T-helper 17 cell (primary cell): ENCODE measurements at regions not wholly inside any gene's neighbourhood (a gene's known extent, or its start where the extent isn't known, plus 50 kb on each side); places are given as distances from the start of the nearest gene placed in this dataset.

Experiments
- ATAC-seq: fragments of 150-1000 bp; cut with Tn5 transposase; 2 replicates; pipeline ENCODE4 v1.10.0; 2021; ENCODE audit warnings: mild to moderate bottlenecking, moderate library complexity
- DNase-seq, 3 donors: peaks; one replicate each; pipeline versions ENCODE4 v3.0.0 to v3.0.0-alpha.2; 2020 to 2021
- H3K9me3 ChIP-seq: one replicate; pipeline ENCODE4 v1.7.0; 2013; ENCODE audit warnings: low read length, mild to moderate bottlenecking; ENCODE audit not compliant: control insufficient read depth, poor library complexity, severe bottlenecking
- H3K27ac Mint-ChIP-seq: one replicate; pipeline ENCODE4 v1.8.0; 2022; ENCODE audit warnings: mild to moderate bottlenecking, moderate library complexity, mixed read lengths
- H3K27me3 Mint-ChIP-seq: one replicate; pipeline ENCODE4 v1.8.0; 2022; ENCODE audit warnings: mixed read lengths
- H3K36me3 Mint-ChIP-seq: one replicate; pipeline ENCODE4 v1.8.0; 2022; ENCODE audit warnings: low read depth, mixed read lengths
- H3K4me1 Mint-ChIP-seq: one replicate; pipeline ENCODE4 v1.8.0; 2022; ENCODE audit warnings: mild to moderate bottlenecking, mixed read lengths
- H3K4me3 Mint-ChIP-seq: one replicate; pipeline ENCODE4 v1.8.0; 2022; ENCODE audit warnings: mild to moderate bottlenecking, moderate library complexity, mixed read lengths

- H3K9me3 ChIP-seq = no peaks in the 10 kb centered on the region
- no peaks in the 10 kb centered on the region for H3K36me3 Mint-ChIP-seq
- H3K4me3 Mint-ChIP-seq = no peak overlapping the region
- H3K4me1 Mint-ChIP-seq = no peaks in the 10 kb centered on the region
- H3K27me3 Mint-ChIP-seq = no peaks in the 10 kb centered on the region
- ATAC-seq (no peak), DNase-seq (no peak)
- H3K27ac Mint-ChIP-seq = no peak overlapping the region
Observed at GRCh38 chr9:106065579-106066214, 371.4 kb downstream of the TMEM38B start.

- Mint-ChIP-seq H3K4me1 (no peaks in the 10 kb centered on the region), H3K4me3 (no peak overlapping the region), H3K27me3 (no peaks in the 10 kb centered on the region), H3K27ac (no peak overlapping the region), H3K36me3 (no peaks in the 10 kb centered on the region)
- no peak for ATAC-seq
- no peak for DNase-seq
- H3K9me3 ChIP-seq = no peaks in the 10 kb centered on the region
Observed at GRCh38 chr9:106066940-106067524, 372.7 kb downstream of the TMEM38B start.

GRCh38 chr9:106069241-106069640 lies 374.9 kb downstream of the TMEM38B start:
- DNase-seq = no peak
- no peak for ATAC-seq
- Mint-ChIP-seq H3K27ac (no peak overlapping the region), H3K4me3 (no peak overlapping the region), H3K4me1 (no peaks in the 10 kb centered on the region), H3K27me3 (no peaks in the 10 kb centered on the region), H3K36me3 (no peaks in the 10 kb centered on the region)
- no peaks in the 10 kb centered on the region for H3K9me3 ChIP-seq

GRCh38 chr9:106072421-106072820 lies 378.1 kb downstream of the TMEM38B start:
- ATAC-seq = no peak
- Mint-ChIP-seq H3K4me3 (no peak overlapping the region), H3K4me1 (no peaks in the 10 kb centered on the region), H3K27ac (no peak overlapping the region), H3K27me3 (no peaks in the 10 kb centered on the region), H3K36me3 (no peaks in the 10 kb centered on the region)
- no peak for DNase-seq
- no peaks in the 10 kb centered on the region for H3K9me3 ChIP-seq

- no peak overlapping the region for H3K27ac Mint-ChIP-seq
- DNase-seq (no peak), ATAC-seq (no peak)
- H3K9me3 ChIP-seq = no peaks in the 10 kb centered on the region
- H3K36me3 Mint-ChIP-seq = no peaks in the 10 kb centered on the region
- H3K27me3 Mint-ChIP-seq = no peaks in the 10 kb centered on the region
- H3K4me3 Mint-ChIP-seq = no peak overlapping the region
- no peaks in the 10 kb centered on the region for H3K4me1 Mint-ChIP-seq
Observed at GRCh38 chr9:106074006-106074405, 379.7 kb downstream of the TMEM38B start.

GRCh38 chr9:106075236-106075959 lies 381.1 kb downstream of the TMEM38B start:
- H3K27ac Mint-ChIP-seq = no peak overlapping the region
- no peak for DNase-seq
- no peaks in the 10 kb centered on the region for H3K9me3 ChIP-seq
- no peak for ATAC-seq
- H3K36me3 Mint-ChIP-seq = no peaks in the 10 kb centered on the region
- no peaks in the 10 kb centered on the region for H3K4me1 Mint-ChIP-seq
- H3K4me3 Mint-ChIP-seq = no peak overlapping the region
- no peaks in the 10 kb centered on the region for H3K27me3 Mint-ChIP-seq

- H3K27ac Mint-ChIP-seq = no peak overlapping the region
- no peak overlapping the region for H3K4me3 Mint-ChIP-seq
- ATAC-seq = no peak
- H3K4me1 Mint-ChIP-seq = no peaks in the 10 kb centered on the region
- H3K27me3 Mint-ChIP-seq = no peaks in the 10 kb centered on the region
- H3K36me3 Mint-ChIP-seq = no peaks in the 10 kb centered on the region
- DNase-seq = no peak
- H3K9me3 ChIP-seq = no peaks in the 10 kb centered on the region
Observed at GRCh38 chr9:106075960-106076327, 381.6 kb downstream of the TMEM38B start.

GRCh38 chr9:106076711-106077110 lies 382.4 kb downstream of the TMEM38B start:
- ATAC-seq (no peak), DNase-seq (no peak)
- Mint-ChIP-seq H3K4me3 (no peak overlapping the region), H3K27me3 (no peaks in the 10 kb centered on the region), H3K27ac (no peak overlapping the region), H3K36me3 (no peaks in the 10 kb centered on the region), H3K4me1 (no peaks in the 10 kb centered on the region)
- no peaks in the 10 kb centered on the region for H3K9me3 ChIP-seq

GRCh38 chr9:106077731-106078130 lies 383.4 kb downstream of the TMEM38B start:
- no peaks in the 10 kb centered on the region for H3K4me1 Mint-ChIP-seq
- H3K27ac Mint-ChIP-seq = no peak overlapping the region
- no peaks in the 10 kb centered on the region for H3K36me3 Mint-ChIP-seq
- H3K27me3 Mint-ChIP-seq = no peaks in the 10 kb centered on the region
- DNase-seq (no peak), ATAC-seq (no peak)
- H3K9me3 ChIP-seq = no peaks in the 10 kb centered on the region
- no peak overlapping the region for H3K4me3 Mint-ChIP-seq

- no peak overlapping the region for H3K4me3 Mint-ChIP-seq
- H3K36me3 Mint-ChIP-seq = no peaks in the 10 kb centered on the region
- H3K27ac Mint-ChIP-seq = no peak overlapping the region
- H3K9me3 ChIP-seq = no peaks in the 10 kb centered on the region
- no peak for DNase-seq
- no peak for ATAC-seq
- no peaks in the 10 kb centered on the region for H3K4me1 Mint-ChIP-seq
- no peaks in the 10 kb centered on the region for H3K27me3 Mint-ChIP-seq
Observed at GRCh38 chr9:106082621-106083020, 388.3 kb downstream of the TMEM38B start.

GRCh38 chr9:106084702-106085101 lies 390.4 kb downstream of the TMEM38B start:
- DNase-seq (no peak), ATAC-seq (no peak)
- no peaks in the 10 kb centered on the region for H3K27me3 Mint-ChIP-seq
- no peak overlapping the region for H3K27ac Mint-ChIP-seq
- no peaks in the 10 kb centered on the region for H3K9me3 ChIP-seq
- H3K36me3 Mint-ChIP-seq = no peaks in the 10 kb centered on the region
- H3K4me1 Mint-ChIP-seq = no peaks in the 10 kb centered on the region
- no peak overlapping the region for H3K4me3 Mint-ChIP-seq

- H3K9me3 ChIP-seq = no peaks in the 10 kb centered on the region
- H3K4me1 Mint-ChIP-seq = no peaks in the 10 kb centered on the region
- DNase-seq = no peak
- H3K36me3 Mint-ChIP-seq = no peaks in the 10 kb centered on the region
- H3K27ac Mint-ChIP-seq = no peak overlapping the region
- ATAC-seq = no peak
- no peak overlapping the region for H3K4me3 Mint-ChIP-seq
- no peaks in the 10 kb centered on the region for H3K27me3 Mint-ChIP-seq
Observed at GRCh38 chr9:106085479-106085878, 391.1 kb downstream of the TMEM38B start.

- Mint-ChIP-seq H3K27me3 (no peaks in the 10 kb centered on the region), H3K4me1 (no peaks in the 10 kb centered on the region), H3K36me3 (no peaks in the 10 kb centered on the region), H3K4me3 (no peak overlapping the region), H3K27ac (no peak overlapping the region)
- H3K9me3 ChIP-seq = no peaks in the 10 kb centered on the region
- no peak for DNase-seq
- ATAC-seq = no peak
Observed at GRCh38 chr9:106092083-106092482, 397.7 kb downstream of the TMEM38B start.

- Mint-ChIP-seq H3K4me3 (no peak overlapping the region), H3K27me3 (no peaks in the 10 kb centered on the region), H3K4me1 (no peaks in the 10 kb centered on the region), H3K27ac (no peak overlapping the region), H3K36me3 (no peaks in the 10 kb centered on the region)
- H3K9me3 ChIP-seq = no peaks in the 10 kb centered on the region
- DNase-seq = no peak
- ATAC-seq = no peak
Observed at GRCh38 chr9:106102821-106103220, 408.5 kb downstream of the TMEM38B start.
